Mesenchymal stem cell (in vitro differentiated cells and primary cell): ENCODE measurements at regions not wholly inside any gene's neighbourhood (a gene's known extent, or its start where the extent isn't known, plus 50 kb on each side); places are given as distances from the start of the nearest gene placed in this dataset.

ENCODE experiments used
- DNase-seq: peaks from one replicate; pipeline ENCODE4 v3.0.0-alpha.2; 2013
- H2AFZ ChIP-seq: one replicate; pipeline ENCODE4 v1.6.1; 2013; ENCODE audit warnings: low read depth, mild to moderate bottlenecking, control low read depth, inconsistent platforms, low read length, moderate library complexity
- H2AK5ac ChIP-seq: 2 replicates; pipeline ENCODE4 v1.6.1; 2013; ENCODE audit warnings: low read length, moderate library complexity, mild to moderate bottlenecking, inconsistent platforms; ENCODE audit not compliant: severe bottlenecking
- H2BK120ac ChIP-seq: one replicate; pipeline ENCODE4 v1.6.1; 2013; ENCODE audit warnings: low read depth, mild to moderate bottlenecking, inconsistent platforms, low read length, moderate library complexity
- H2BK12ac ChIP-seq, 2 experiments: one replicate each; pipeline ENCODE4 v1.6.1; 2013; ENCODE audit warnings: inconsistent platforms in 2 of 2, low read length in 2 of 2, mild to moderate bottlenecking in 2 of 2, moderate library complexity in 2 of 2, control low read depth in 1 of 2
- H2BK15ac ChIP-seq: one replicate; pipeline ENCODE4 v1.6.1; 2013; ENCODE audit warnings: mild to moderate bottlenecking, low read depth, inconsistent platforms; ENCODE audit not compliant: poor library complexity, severe bottlenecking
- H2BK5ac ChIP-seq: 2 replicates; pipeline ENCODE4 v1.6.1; 2013; ENCODE audit warnings: low read depth, mild to moderate bottlenecking, low read length, control low read depth, inconsistent platforms; ENCODE audit not compliant: poor library complexity, severe bottlenecking
- H3K14ac ChIP-seq, 2 experiments: one replicate each; pipeline ENCODE4 v1.6.1; 2013; ENCODE audit warnings: inconsistent platforms in 2 of 2, low read length in 2 of 2, control low read depth in 1 of 2, mild to moderate bottlenecking in 1 of 2, moderate library complexity in 1 of 2
- H3K18ac ChIP-seq, 2 experiments: one replicate each; pipeline ENCODE4 v1.6.1; 2013; ENCODE audit warnings: inconsistent platforms in 2 of 2, low read length in 2 of 2, control low read depth in 1 of 2, low read depth in 1 of 2, mild to moderate bottlenecking in 1 of 2
- H3K23ac ChIP-seq, 2 experiments: one replicate each; pipeline ENCODE4 v1.6.1; 2013; ENCODE audit warnings: inconsistent platforms in 2 of 2, low read length in 2 of 2, mild to moderate bottlenecking in 2 of 2, moderate library complexity in 2 of 2, control low read depth in 1 of 2
- H3K27ac ChIP-seq: 2 replicates; pipeline ENCODE4 v1.5.1; 2013; ENCODE audit warnings: mild to moderate bottlenecking, moderate library complexity, low read length, control low read depth, inconsistent platforms; ENCODE audit not compliant: poor library complexity, severe bottlenecking
- H3K27me3 ChIP-seq, 2 experiments: 2 replicates each; pipeline versions ENCODE4 v1.6.1 to v1.7.0; 2013; ENCODE audit warnings: low read length in 2 of 2, mild to moderate bottlenecking in 2 of 2, moderate library complexity in 2 of 2, control low read depth in 1 of 2, inconsistent platforms in 1 of 2; ENCODE audit not compliant: control insufficient read depth in 1 of 2, insufficient read depth in 1 of 2
- H3K36me3 ChIP-seq, 2 experiments: 2 replicates each; pipeline versions ENCODE4 v1.6.1 to v1.7.0; 2013; ENCODE audit warnings: low read length in 2 of 2, control low read depth in 1 of 2, inconsistent platforms in 1 of 2, low read depth in 1 of 2, mild to moderate bottlenecking in 1 of 2; ENCODE audit not compliant: insufficient read depth in 2 of 2, control insufficient read depth in 1 of 2
- H3K4ac ChIP-seq, 2 experiments: one replicate each; pipeline ENCODE4 v1.6.1; 2013; ENCODE audit warnings: inconsistent platforms in 2 of 2, low read length in 2 of 2, mild to moderate bottlenecking in 2 of 2, moderate library complexity in 2 of 2, control low read depth in 1 of 2, low read depth in 1 of 2
- H3K4me1 ChIP-seq: 2 replicates; pipeline ENCODE4 v1.6.1; 2013; ENCODE audit warnings: low read depth, low read length, control low read depth; ENCODE audit not compliant: control insufficient read depth, insufficient read depth
- H3K4me2 ChIP-seq: 2 replicates; pipeline ENCODE4 v1.6.1; 2013; ENCODE audit warnings: low read length, mild to moderate bottlenecking, inconsistent platforms; ENCODE audit not compliant: poor library complexity, severe bottlenecking
- H3K4me3 ChIP-seq, 2 experiments: 2 replicates each; pipeline versions ENCODE4 v1.5.1 to v1.7.0; 2013; ENCODE audit warnings: low read length in 2 of 2, mild to moderate bottlenecking in 2 of 2, control low read depth in 1 of 2, low read depth in 1 of 2; ENCODE audit not compliant: insufficient read depth in 1 of 2
- H3K79me1 ChIP-seq: replicated peaks from 2 replicates; pipeline ENCODE4 v1.6.1; 2013; ENCODE audit warnings: mild to moderate bottlenecking, control low read depth, low read length, inconsistent platforms; ENCODE audit not compliant: poor library complexity, severe bottlenecking
- H3K9ac ChIP-seq: 2 replicates; pipeline ENCODE4 v1.7.0; 2013; ENCODE audit warnings: mild to moderate bottlenecking, low read length, moderate library complexity
- H3K9me3 ChIP-seq: 2 replicates; pipeline ENCODE4 v1.7.0; 2013; ENCODE audit warnings: mild to moderate bottlenecking, low read length; ENCODE audit not compliant: control insufficient read depth
- H4K8ac ChIP-seq: one replicate; pipeline ENCODE4 v1.6.1; 2013; ENCODE audit warnings: inconsistent platforms, mild to moderate bottlenecking, low read length, moderate library complexity
- H4K91ac ChIP-seq: one replicate; pipeline ENCODE4 v1.6.1; 2013; ENCODE audit warnings: mild to moderate bottlenecking, low read length, inconsistent platforms
- WGBS: methylation state at CpG from one replicate; pipeline ENCODE4 v1.1.7; 2013; ENCODE audit warnings: mixed read lengths; 5-methylcytosine and 5-hydroxymethylcytosine counted together

DNA sequence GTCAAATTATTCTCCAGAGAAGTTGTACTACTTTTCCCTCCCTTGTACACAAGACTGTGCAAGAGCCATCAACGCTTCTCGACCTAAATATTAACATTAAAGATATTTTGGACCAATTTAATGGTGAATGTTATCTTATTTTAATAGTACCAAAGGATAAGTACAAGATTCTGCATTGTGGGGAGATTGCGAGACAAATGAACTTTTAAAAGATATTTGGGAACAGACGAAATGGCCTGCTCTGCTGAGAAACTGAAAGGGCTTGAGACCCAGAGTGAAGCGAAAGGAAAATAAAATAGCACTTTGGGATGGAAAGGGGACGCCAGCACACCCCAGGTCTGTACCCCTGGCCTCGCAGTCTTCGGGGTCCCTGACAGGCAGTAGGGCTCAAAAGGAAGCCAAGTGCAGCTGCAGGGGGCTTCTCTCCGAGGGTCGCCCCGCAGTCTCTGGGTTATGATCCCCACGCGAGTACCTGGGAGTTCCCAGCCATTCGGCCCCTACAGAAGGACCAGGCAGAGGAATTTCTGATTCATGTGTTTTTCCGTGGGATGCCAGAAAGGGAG is 97.6 kb upstream of the VGLL3 start:
- H3K27ac ChIP-seq, result no peak overlapping the region
- H2BK15ac ChIP-seq, result no peak overlapping the region
- no peak overlapping the region for H4K91ac ChIP-seq
- peak overlapping the region in 1 of 2 experiments; percentile 82 for H3K4me3 ChIP-seq
- H2AK5ac ChIP-seq, result no peak overlapping the region
- no peak overlapping the region for H3K4ac ChIP-seq
- H3K9me3 ChIP-seq, result no peaks in the 10 kb centered on the region
- no peaks in the 10 kb centered on the region for H3K79me1 ChIP-seq
- no peaks in the 10 kb centered on the region for H3K36me3 ChIP-seq
- no peak overlapping the region for H3K23ac ChIP-seq
- no peak overlapping the region for H2BK120ac ChIP-seq
- no peak overlapping the region for H3K14ac ChIP-seq
- no peak overlapping the region for H2BK5ac ChIP-seq
- H2AFZ ChIP-seq, result no peak overlapping the region
- no peak overlapping the region for H3K18ac ChIP-seq
- H3K4me1 ChIP-seq, result no peaks in the 10 kb centered on the region
- no peak overlapping the region for H4K8ac ChIP-seq
- H3K4me2 ChIP-seq, result no peak overlapping the region
- peak overlapping the region; percentile 96 for H3K9ac ChIP-seq
- no peak overlapping the region for H2BK12ac ChIP-seq
- WGBS, result 91% methylated on average over 13 of the region's 15 CpGs
- no peaks in the 10 kb centered on the region for H3K27me3 ChIP-seq
- no peak for DNase-seq

DNA sequence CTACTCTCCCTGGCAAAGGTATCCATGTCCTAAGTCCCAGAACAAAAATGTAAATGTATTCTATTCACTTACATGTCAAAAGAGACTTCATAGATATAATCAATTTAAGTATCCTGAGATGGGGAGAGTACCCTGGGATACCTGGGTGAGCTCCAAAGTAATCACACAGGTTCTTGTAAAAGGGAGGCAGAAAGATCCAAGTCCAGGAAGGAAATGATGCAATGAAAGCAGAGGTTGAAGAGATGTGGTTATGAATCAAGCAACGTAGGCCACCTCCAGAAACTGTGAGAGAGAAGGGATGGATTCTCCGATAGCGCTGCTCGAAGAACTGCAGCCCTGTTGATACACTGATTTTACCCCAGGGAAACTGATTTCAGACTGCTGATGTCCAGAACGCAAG is 93.9 kb upstream of the VGLL3 start:
- Histone ChIP-seq H3K4ac (no peak overlapping the region), H2BK12ac (no peak overlapping the region), H4K8ac (no peak overlapping the region), H3K79me1 (no peaks in the 10 kb centered on the region), H3K4me3 (no peak overlapping the region), H3K4me1 (no peaks in the 10 kb centered on the region), H3K9ac (no peak overlapping the region), H4K91ac (no peak overlapping the region), H2BK15ac (no peak overlapping the region), H3K27me3 (no peaks in the 10 kb centered on the region), H2AK5ac (no peak overlapping the region), H3K14ac (no peak overlapping the region), H3K36me3 (no peaks in the 10 kb centered on the region), H3K9me3 (no peaks in the 10 kb centered on the region), H3K4me2 (no peak overlapping the region), H3K23ac (no peak overlapping the region), H2BK5ac (no peak overlapping the region), H3K27ac (no peak overlapping the region), H3K18ac (no peak overlapping the region), H2AFZ (no peak overlapping the region), H2BK120ac (no peak overlapping the region)
- 88% methylated on average over 4 of the region's 5 CpGs for WGBS
- no peak for DNase-seq

DNA sequence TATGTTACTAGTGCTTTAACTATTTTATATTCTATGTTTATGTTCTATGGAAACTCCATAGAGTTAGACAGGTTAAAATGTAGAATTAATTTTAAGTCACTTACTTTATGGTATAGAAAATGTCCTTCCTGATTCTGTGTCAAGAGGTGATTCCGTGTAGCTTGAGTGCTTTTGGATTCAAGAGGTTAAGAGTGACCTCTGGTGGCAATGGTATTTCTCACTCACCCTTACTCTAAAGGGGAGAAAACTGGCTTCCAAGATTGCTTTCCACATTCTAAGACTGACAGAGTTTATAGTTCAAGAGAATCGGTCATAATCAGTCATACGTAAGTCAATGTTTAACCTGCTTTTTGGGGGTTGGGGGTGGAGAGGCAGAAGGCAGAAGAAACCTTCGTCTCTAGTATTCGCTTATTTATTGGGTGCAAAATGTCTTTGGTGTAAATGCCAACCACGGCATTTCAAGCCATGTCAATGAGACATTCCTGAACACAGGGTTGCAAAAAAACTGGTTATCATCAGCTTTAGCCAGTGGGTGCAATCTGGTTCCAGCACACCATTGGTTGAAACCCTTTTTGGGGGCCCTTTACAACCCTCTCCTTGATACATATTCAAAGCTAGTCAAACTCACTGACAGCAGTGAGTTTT is 92.0 kb upstream of the VGLL3 start:
- Histone ChIP-seq H3K4me2 (no peak overlapping the region), H2AFZ (no peak overlapping the region), H4K91ac (no peak overlapping the region), H3K4me1 (no peaks in the 10 kb centered on the region), H4K8ac (no peak overlapping the region), H3K18ac (no peak overlapping the region), H2BK5ac (no peak overlapping the region), H3K14ac (no peak overlapping the region), H2BK120ac (no peak overlapping the region), H3K27me3 (no peaks in the 10 kb centered on the region), H3K27ac (no peak overlapping the region), H3K4me3 (no peak overlapping the region), H2BK12ac (no peak overlapping the region), H3K36me3 (no peaks in the 10 kb centered on the region), H3K9me3 (no peaks in the 10 kb centered on the region), H3K9ac (peak overlapping the region; percentile 8), H3K79me1 (no peaks in the 10 kb centered on the region), H3K23ac (no peak overlapping the region), H2BK15ac (no peak overlapping the region), H2AK5ac (no peak overlapping the region), H3K4ac (no peak overlapping the region)
- DNase-seq, result peak; percentile 69
- 23% methylated on average over 6 of the region's 6 CpGs for WGBS

DNA sequence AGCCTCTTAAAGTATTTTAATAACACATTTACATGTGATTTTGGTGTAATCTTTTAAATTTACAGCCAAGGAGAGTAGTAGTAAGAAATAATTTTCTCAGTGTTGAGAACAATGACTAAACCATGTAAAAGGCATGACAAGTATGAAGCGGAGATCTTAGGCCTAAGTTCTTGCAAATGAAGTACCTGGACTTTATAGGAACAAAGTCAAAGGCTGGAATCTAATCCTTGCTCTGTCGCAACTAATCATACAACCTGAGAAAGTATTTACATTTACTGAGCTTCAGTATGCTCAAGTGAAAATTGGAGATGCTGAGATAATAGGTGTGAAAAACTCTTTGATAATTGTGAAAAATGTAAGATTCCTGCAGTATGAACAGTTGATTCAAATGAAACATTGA is 86.4 kb upstream of the VGLL3 start:
- Histone ChIP-seq H2BK15ac (no peak overlapping the region), H3K18ac (no peak overlapping the region), H3K9me3 (no peaks in the 10 kb centered on the region), H2BK5ac (no peak overlapping the region), H3K4me3 (no peak overlapping the region), H3K4me2 (no peak overlapping the region), H3K14ac (no peak overlapping the region), H3K4ac (no peak overlapping the region), H3K27me3 (no peaks in the 10 kb centered on the region), H3K23ac (no peak overlapping the region), H2BK12ac (no peak overlapping the region), H3K79me1 (no peaks in the 10 kb centered on the region), H3K4me1 (no peaks in the 10 kb centered on the region), H3K36me3 (no peaks in the 10 kb centered on the region), H4K8ac (no peak overlapping the region), H2AK5ac (no peak overlapping the region), H4K91ac (no peak overlapping the region), H3K9ac (no peak overlapping the region), H2AFZ (no peak overlapping the region), H2BK120ac (no peak overlapping the region), H3K27ac (no peak overlapping the region)
- no CpG with 5 or more reads among the region's 2 CpGs for WGBS
- DNase-seq, result no peak
